AG04450 (cell line): ENCODE measurements at regions not wholly inside any gene's neighbourhood (a gene's known extent, or its start where the extent isn't known, plus 50 kb on each side); places are given as distances from the start of the nearest gene placed in this dataset.

Experiments used
- CTCF ChIA-PET: fragments of 300-600, 350-600 bp; formaldehyde crosslinking; extraction: SDS; loops from one replicate; lab custom pipeline; 2022; ENCODE audit warnings: antibody characterized with exemption, inconsistent platforms; lab: Charles Lee
- POLR2A ChIA-PET: fragments of 350-600 bp; formaldehyde crosslinking; extraction: SDS; loops from one replicate; lab custom pipeline; 2021; ENCODE audit warnings: antibody characterized with exemption, inconsistent platforms; lab: Yijun Ruan, JAX
- DNase-seq: peaks from one replicate; pipeline ENCODE4 v3.0.0-alpha.2; 2011; ENCODE audit warnings: low read depth, low spot score
- H3K27ac ChIP-seq: one replicate; pipeline ENCODE4 v1.5.1; 2012; ENCODE audit warnings: low read depth, low read length, control low read depth
- H3K27me3 ChIP-seq: one replicate; pipeline ENCODE4 v1.6.0; 2012; ENCODE audit warnings: low read length; ENCODE audit not compliant: control insufficient read depth, insufficient read depth
- H3K4me3 ChIP-seq: 2 replicates; pipeline ENCODE4 v1.5.1; 2011; ENCODE audit warnings: mild to moderate bottlenecking, low read depth, low read length, control low read depth
- H3K9me3 ChIP-seq: 2 replicates; pipeline ENCODE4 v1.5.1; 2012; ENCODE audit warnings: low read length; ENCODE audit not compliant: control insufficient read depth, insufficient read depth
- TF ChIP-seq, protein P1 (sequence below): IDR thresholded peaks from 2 replicates; pipeline ENCODE4 v1.5.1; 2011; ENCODE audit warnings: low read depth, low read length, control low read depth, inconsistent platforms

DNA sequence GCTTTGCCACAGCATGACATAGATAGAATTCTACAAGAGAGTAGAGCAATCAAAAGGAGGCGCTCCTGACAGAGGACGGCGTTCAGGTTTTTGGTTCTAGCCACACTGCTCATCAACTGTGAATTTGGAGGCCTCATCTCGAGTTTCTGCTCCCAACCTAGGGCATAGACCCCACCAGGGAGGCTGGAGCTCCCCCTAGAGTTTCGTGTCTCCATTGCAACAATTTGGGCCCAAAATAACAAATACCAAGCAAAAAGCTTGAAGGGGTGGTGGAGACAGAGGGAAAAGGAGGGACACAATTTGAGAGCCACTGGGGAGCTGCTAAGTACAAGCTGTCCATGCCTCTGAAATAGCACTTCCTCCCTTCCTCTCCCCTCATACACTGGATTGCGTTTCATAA lies 297.0 kb downstream of the GPATCH2 start:
- no peak overlapping the region for H3K27ac ChIP-seq
- peaks cover 3% of the 10 kb centered on the region; the same call in 1 of the 2 replicates for H3K9me3 ChIP-seq
- TF ChIP-seq, protein P1, sequence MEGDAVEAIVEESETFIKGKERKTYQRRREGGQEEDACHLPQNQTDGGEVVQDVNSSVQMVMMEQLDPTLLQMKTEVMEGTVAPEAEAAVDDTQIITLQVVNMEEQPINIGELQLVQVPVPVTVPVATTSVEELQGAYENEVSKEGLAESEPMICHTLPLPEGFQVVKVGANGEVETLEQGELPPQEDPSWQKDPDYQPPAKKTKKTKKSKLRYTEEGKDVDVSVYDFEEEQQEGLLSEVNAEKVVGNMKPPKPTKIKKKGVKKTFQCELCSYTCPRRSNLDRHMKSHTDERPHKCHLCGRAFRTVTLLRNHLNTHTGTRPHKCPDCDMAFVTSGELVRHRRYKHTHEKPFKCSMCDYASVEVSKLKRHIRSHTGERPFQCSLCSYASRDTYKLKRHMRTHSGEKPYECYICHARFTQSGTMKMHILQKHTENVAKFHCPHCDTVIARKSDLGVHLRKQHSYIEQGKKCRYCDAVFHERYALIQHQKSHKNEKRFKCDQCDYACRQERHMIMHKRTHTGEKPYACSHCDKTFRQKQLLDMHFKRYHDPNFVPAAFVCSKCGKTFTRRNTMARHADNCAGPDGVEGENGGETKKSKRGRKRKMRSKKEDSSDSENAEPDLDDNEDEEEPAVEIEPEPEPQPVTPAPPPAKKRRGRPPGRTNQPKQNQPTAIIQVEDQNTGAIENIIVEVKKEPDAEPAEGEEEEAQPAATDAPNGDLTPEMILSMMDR = peak; percentile 75
- POLR2A ChIA-PET = no interaction called here
- CTCF ChIA-PET = interaction anchor here (0.6 to 1.5 kb wide), 12 partner anchors 10 to 593 kb away, joined by 3 to 5 read pairs (median 3); no protein-coding TSS in a partner anchor
- H3K4me3 ChIP-seq = no peak overlapping the region
- DNase-seq = no peak
- no peaks in the 10 kb centered on the region for H3K27me3 ChIP-seq

DNA sequence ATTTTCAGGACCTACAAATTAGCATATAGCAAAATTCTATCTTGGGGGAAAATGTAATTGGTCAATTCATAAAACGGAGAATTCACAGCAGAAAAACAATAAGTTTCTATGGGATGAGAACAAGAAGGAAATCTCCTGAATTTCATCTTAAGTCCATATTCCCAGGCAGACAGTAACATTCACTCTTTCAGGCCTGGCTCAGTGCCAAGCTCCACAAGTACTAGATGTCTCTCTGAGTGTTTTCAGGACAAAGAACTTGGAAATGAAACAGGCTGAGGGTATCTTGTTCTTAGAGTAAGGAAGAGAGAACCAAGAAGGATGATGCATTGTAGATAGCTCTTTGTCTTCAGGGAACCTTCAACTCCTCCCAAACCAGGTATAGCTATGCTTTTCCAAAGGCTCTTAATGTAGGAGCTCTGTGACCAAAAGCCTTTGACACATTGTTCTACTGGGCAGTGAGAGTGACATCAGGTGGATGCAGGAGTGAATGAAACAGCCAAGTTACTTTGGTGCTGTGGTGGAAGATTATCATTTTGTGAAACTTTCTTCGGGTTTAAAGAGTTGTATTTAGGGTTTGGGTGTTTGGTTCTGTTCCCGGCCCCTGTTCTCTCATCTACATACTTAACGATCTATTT lies 298.3 kb downstream of the GPATCH2 start:
- Histone ChIP-seq H3K9me3 (peaks cover 3% of the 10 kb centered on the region; the same call in 1 of the 2 replicates), H3K27me3 (no peaks in the 10 kb centered on the region), H3K4me3 (no peak overlapping the region), H3K27ac (no peak overlapping the region)
- ChIA-PET POLR2A (no interaction called here), CTCF (no interaction called here)
- TF ChIP-seq, protein P1 = no peak
- no peak for DNase-seq

GRCh38 chr1:217331698-217332097 lies 299.2 kb downstream of the GPATCH2 start:
- POLR2A ChIA-PET = no interaction called here

GRCh38 chr1:217327901-217328300 lies 303.0 kb downstream of the GPATCH2 start:
- DNase-seq = no peak
- Histone ChIP-seq H3K27me3 (no peaks in the 10 kb centered on the region), H3K9me3 (peaks cover 3% of the 10 kb centered on the region; the same call in 1 of the 2 replicates), H3K4me3 (no peak overlapping the region), H3K27ac (no peak overlapping the region)
- ChIA-PET POLR2A (no interaction called here), CTCF (no interaction called here)
- TF ChIP-seq, protein P1 = no peak

More at GRCh38 chr1:217331698-217332097, 299.2 kb downstream of the GPATCH2 start:
- Histone ChIP-seq H3K9me3 (peaks cover 3% of the 10 kb centered on the region; the same call in 1 of the 2 replicates), H3K27me3 (no peaks in the 10 kb centered on the region), H3K27ac (no peak overlapping the region), H3K4me3 (no peak overlapping the region)
- CTCF ChIA-PET = no interaction called here
- DNase-seq = no peak
- TF ChIP-seq, protein P1 = no peak

- ChIA-PET POLR2A (no interaction called here), CTCF (no interaction called here)
- TF ChIP-seq, protein P1 = no peak
Measured at GRCh38 chr1:217322834-217323233, 308.1 kb downstream of the GPATCH2 start.

More at GRCh38 chr1:217322834-217323233, 308.1 kb downstream of the GPATCH2 start:
- no peaks in the 10 kb centered on the region for H3K9me3 ChIP-seq
- no peaks in the 10 kb centered on the region for H3K27me3 ChIP-seq
- H3K27ac ChIP-seq = no peak overlapping the region
- DNase-seq = no peak
- H3K4me3 ChIP-seq = no peak overlapping the region
